ENCODE measurements at regions not wholly inside any gene's neighbourhood (a gene's known extent, or its start where the extent isn't known, plus 50 kb on each side); places are given as distances from the start of the nearest gene placed in this dataset.

DNA sequence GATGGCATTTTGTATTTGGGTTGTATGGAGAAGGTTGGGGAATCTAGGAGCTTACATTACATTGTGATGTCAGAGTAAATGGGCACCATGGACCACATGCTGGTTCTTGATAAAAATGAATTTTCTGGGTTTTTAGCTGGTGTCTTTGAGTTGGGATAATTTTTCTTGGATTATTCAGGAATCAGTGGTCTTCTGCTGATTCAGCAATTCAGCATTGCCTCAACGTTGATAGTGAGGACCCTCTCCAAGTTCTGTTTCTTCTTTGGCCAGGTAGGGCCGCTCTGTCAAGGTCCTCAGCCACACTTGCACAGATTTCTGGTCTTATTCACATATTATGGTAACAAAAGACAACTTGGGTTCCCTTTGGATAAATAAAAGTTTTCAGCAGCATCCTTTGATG, 312.0 kb upstream of the TPK1 start:
- TF ChIP-seq, protein P1, sequence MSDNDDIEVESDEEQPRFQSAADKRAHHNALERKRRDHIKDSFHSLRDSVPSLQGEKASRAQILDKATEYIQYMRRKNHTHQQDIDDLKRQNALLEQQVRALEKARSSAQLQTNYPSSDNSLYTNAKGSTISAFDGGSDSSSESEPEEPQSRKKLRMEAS (IDR thresholded peaks at IDR 0.05) = no peak
- TF ChIP-seq CREB1 (IDR thresholded peaks at IDR 0.05; ENCODE audit: low read depth) = no peak
- TF ChIP-seq ZBTB7A (IDR thresholded peaks at IDR 0.05; ENCODE audit: low read depth) = no peak
- TF ChIP-seq TAF1 (IDR thresholded peaks at IDR 0.05; ENCODE audit: low read depth) = no peak
- TF ChIP-seq, protein P2, sequence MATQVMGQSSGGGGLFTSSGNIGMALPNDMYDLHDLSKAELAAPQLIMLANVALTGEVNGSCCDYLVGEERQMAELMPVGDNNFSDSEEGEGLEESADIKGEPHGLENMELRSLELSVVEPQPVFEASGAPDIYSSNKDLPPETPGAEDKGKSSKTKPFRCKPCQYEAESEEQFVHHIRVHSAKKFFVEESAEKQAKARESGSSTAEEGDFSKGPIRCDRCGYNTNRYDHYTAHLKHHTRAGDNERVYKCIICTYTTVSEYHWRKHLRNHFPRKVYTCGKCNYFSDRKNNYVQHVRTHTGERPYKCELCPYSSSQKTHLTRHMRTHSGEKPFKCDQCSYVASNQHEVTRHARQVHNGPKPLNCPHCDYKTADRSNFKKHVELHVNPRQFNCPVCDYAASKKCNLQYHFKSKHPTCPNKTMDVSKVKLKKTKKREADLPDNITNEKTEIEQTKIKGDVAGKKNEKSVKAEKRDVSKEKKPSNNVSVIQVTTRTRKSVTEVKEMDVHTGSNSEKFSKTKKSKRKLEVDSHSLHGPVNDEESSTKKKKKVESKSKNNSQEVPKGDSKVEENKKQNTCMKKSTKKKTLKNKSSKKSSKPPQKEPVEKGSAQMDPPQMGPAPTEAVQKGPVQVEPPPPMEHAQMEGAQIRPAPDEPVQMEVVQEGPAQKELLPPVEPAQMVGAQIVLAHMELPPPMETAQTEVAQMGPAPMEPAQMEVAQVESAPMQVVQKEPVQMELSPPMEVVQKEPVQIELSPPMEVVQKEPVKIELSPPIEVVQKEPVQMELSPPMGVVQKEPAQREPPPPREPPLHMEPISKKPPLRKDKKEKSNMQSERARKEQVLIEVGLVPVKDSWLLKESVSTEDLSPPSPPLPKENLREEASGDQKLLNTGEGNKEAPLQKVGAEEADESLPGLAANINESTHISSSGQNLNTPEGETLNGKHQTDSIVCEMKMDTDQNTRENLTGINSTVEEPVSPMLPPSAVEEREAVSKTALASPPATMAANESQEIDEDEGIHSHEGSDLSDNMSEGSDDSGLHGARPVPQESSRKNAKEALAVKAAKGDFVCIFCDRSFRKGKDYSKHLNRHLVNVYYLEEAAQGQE (IDR thresholded peaks at IDR 0.05; ENCODE audit: low read depth) = no peak
- TF ChIP-seq EGR1 (IDR thresholded peaks at IDR 0.05) = no peak
- no peak for TF ChIP-seq EP300 (IDR thresholded peaks at IDR 0.05; ENCODE audit: borderline replicate concordance)
- TF ChIP-seq RAD21 (IDR thresholded peaks at IDR 0.05; ENCODE audit: low read depth) = no peak
- no peak for TF ChIP-seq CEBPB (IDR thresholded peaks at IDR 0.05)
- TF ChIP-seq NFIC (IDR thresholded peaks at IDR 0.05) = no peak
- no peak for TF ChIP-seq TCF12 (IDR thresholded peaks at IDR 0.05; ENCODE audit: low read depth)
- no peak for TF ChIP-seq FOXM1 (IDR thresholded peaks at IDR 0.05; ENCODE audit: borderline replicate concordance, low read depth)
- TF ChIP-seq, protein P3, sequence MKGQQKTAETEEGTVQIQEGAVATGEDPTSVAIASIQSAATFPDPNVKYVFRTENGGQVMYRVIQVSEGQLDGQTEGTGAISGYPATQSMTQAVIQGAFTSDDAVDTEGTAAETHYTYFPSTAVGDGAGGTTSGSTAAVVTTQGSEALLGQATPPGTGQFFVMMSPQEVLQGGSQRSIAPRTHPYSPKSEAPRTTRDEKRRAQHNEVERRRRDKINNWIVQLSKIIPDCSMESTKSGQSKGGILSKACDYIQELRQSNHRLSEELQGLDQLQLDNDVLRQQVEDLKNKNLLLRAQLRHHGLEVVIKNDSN (IDR thresholded peaks at IDR 0.05) = no peak
- no peak for TF ChIP-seq TEAD4 (IDR thresholded peaks at IDR 0.05)
- TF ChIP-seq YY1 (IDR thresholded peaks at IDR 0.05; ENCODE audit: low read depth) = no peak

DNA sequence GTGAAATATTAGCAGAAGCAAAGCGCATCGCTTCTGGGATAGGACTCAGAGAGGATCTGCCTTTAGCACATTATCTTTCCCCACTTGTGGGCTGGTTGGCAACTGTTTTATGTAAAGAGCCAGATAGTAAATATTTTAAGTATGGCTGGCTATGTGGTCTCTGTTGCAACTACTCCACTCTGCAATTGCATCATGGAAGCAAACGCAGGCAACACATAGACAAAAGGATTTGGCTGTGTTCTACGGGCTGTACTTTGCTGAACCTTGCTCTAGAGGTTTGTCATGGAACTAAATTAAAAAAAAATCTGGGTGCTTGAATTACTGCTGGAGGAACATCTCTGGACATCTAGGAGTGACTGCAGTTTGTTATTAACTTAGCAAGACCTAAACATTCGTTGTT, 307.8 kb upstream of the TPK1 start:
- TF ChIP-seq CEBPB (IDR thresholded peaks at IDR 0.05) (no peak), RAD21 (IDR thresholded peaks at IDR 0.05; ENCODE audit: low read depth) (no peak), EGR1 (IDR thresholded peaks at IDR 0.05) (no peak), CREB1 (IDR thresholded peaks at IDR 0.05; ENCODE audit: low read depth) (no peak), TEAD4 (IDR thresholded peaks at IDR 0.05) (no peak)
- TF ChIP-seq, protein P2 (IDR thresholded peaks at IDR 0.05; ENCODE audit: low read depth) = no peak

DNA sequence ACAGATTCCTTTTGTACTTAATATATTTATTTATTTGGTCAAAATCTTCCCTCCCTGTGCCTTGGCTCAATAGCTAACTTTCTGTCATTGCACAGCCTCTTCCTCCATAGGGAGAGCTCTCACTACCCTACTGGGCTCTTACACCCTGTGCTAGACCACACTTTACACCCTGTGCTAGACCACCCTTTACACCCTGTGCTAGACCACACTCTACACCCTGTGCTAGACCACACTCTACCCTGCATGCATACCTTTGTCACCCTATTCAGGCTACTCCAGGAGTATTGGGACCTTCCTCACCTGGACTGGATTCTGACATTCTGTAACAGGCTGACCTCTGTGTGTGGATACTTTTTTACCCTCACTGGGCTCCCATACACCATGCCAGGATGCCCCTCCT, 298.5 kb upstream of the TPK1 start:
- TF ChIP-seq EP300 (IDR thresholded peaks at IDR 0.05; ENCODE audit: borderline replicate concordance) (no peak), TCF12 (IDR thresholded peaks at IDR 0.05; ENCODE audit: low read depth) (no peak)

DNA sequence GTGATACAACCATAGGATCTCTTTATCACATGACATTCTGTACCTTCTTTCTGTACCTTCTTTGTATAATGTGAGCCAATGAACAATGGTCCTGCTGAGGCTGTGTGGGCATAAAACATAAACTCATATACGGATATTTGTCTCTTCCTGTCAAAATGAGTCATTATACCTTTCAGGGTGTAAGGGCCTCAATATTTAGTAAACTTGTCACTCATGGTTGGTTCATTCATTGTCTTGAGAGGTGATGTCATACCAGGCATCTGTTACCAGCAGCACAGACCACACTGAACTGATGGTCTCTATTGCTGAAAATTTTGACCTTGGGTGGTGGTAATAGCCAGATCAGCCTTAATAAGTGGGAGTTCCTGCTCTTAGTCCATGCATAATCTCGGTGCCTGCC, 287.6 kb upstream of the TPK1 start:
- TF ChIP-seq EGR1 (IDR thresholded peaks at IDR 0.05) = no peak
- no peak for TF ChIP-seq NFIC (IDR thresholded peaks at IDR 0.05)

DNA sequence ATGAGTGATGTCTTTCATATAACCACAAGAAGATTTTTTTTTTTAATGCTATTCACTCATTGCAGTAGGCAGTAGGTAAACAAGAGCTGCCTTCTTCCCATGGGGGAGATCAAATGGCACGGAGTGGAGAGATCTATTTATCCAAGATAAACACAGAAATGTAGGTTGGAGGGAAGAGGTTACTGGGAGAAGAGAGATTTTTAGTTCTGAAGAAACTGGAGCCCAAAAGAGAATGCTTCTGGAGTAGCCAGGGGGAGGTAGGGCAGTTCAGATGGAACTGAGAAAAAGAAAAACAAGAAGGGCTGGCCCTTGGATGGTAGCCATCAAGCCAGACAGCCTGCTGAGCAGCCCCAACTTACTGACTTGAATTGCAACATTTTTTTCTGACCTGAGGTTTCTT, 270.1 kb upstream of the TPK1 start:
- TF ChIP-seq TAF1 (IDR thresholded peaks at IDR 0.05; ENCODE audit: low read depth) (no peak), TEAD4 (IDR thresholded peaks at IDR 0.05) (no peak), FOXM1 (IDR thresholded peaks at IDR 0.05; ENCODE audit: borderline replicate concordance, low read depth) (no peak), NFIC (IDR thresholded peaks at IDR 0.05) (peak; percentile 67), CREB1 (IDR thresholded peaks at IDR 0.05; ENCODE audit: low read depth) (no peak), YY1 (IDR thresholded peaks at IDR 0.05; ENCODE audit: low read depth) (no peak), CEBPB (IDR thresholded peaks at IDR 0.05) (peak; percentile 47)
- TF ChIP-seq, protein P1 (IDR thresholded peaks at IDR 0.05) = no peak
- TF ChIP-seq, protein P3 (IDR thresholded peaks at IDR 0.05) = no peak
- TF ChIP-seq, protein P2 (IDR thresholded peaks at IDR 0.05; ENCODE audit: low read depth) = no peak

Data from Ishikawa (cell line).